Loucy (cell line): ENCODE measurements at regions not wholly inside any gene's neighbourhood (a gene's known extent, or its start where the extent isn't known, plus 50 kb on each side); places are given as distances from the start of the nearest gene placed in this dataset.

Experiments
- CTCF ChIP-seq: fragments of 200-600 bp; sonication (generic); conservative IDR thresholded peaks from 2 replicates; pipeline ENCODE4 v1.5.1; 2014; ENCODE audit warnings: mild to moderate bottlenecking, antibody characterized with exemption, low read length
- EZH2phosphoT487 ChIP-seq: fragments of 200-600 bp; IDR thresholded peaks from 2 replicates; pipeline ENCODE4 v1.6.1; 2018; ENCODE audit warnings: antibody characterized with exemption, mild to moderate bottlenecking, moderate library complexity, borderline replicate concordance

- TF ChIP-seq CTCF, result peak; percentile 68
- TF ChIP-seq EZH2phosphoT487, result no peak
Measured at GRCh38 chr12:107990325-107990724, 138.8 kb upstream of the WSCD2 start.
